ENCODE measurements at regions not wholly inside any gene's neighbourhood (a gene's known extent, or its start where the extent isn't known, plus 50 kb on each side); places are given as distances from the start of the nearest gene placed in this dataset.

DNA sequence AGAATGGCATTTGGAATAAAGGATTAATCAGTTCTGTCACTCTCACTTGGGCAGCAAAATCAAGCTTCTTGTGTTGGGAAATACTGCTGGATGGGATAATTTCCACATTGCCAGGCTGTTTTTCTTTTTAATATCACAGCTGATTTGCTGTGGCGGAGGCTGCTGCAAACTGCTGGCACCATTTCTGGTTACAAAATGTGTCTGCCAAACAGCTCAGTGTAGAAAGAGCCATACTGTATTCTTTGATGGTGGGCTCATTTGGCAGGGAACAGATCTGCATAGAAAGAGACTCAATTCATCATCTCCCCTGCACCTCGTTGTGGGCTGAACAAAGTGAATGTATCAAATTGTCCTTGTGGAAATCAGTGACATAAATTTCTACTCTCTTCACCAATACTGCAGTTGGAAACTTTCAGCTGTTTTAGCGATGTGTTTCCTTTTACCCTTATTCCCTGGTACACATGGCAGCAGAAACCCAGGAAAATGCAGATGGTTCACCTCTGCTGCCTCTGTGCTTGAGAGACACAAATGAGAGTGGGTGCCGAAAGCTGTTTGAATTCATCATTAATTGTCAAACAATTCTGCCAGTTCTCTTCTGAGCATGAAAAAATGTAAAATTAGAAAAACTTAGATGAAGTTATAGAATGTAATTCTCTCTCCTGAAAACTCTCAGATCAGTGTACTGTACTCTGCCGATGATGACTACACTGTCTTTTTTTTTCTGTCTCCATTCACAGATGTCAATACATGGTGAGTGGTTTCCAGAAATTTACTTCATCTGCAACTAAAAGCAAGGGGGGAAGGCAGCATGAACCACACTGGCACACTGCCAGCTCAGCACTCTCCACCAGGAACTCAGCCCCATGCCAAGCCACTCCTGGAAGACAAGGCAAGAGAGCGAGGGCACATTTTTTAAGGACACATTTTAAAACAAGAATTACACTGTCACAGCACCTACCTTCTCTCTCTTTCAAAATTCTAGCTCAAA, 75.0 kb downstream of the HMHB1 start:
- H3K36me3 ChIP-seq (ENCODE audit: control insufficient read depth in 2 of 2, insufficient read depth in 2 of 2, low read length in 1 of 2): no peaks in the 10 kb centered on the region
- RAD21 ChIA-PET (ENCODE audit: unreplicated experiment): interaction anchor here (0.6 kb wide), 1 partner anchor 312 kb away, joined by 3 read pairs; no protein-coding TSS in a partner anchor
- H3K4me2 ChIP-seq (ENCODE audit: control insufficient read depth, insufficient read depth): no peak overlapping the region
- no TSS peak for BruUV-seq (replicated peaks)
- H3K27me3 ChIP-seq (replicated peaks in 1 of 2; ENCODE audit: control insufficient read depth in 2 of 2, insufficient read depth in 2 of 2, low read length in 1 of 2): no peaks in the 10 kb centered on the region
- no peak overlapping the region for H3K4me3 ChIP-seq
- ATAC-seq: no peak
- no peaks in the 10 kb centered on the region for H3K4me1 ChIP-seq (ENCODE audit: control insufficient read depth, insufficient read depth, low read length)
- intact Hi-C loops (cut with micrococcal nuclease; ENCODE audit: unreplicated experiment): no loop called here
- 47% methylated on average over 6 of the region's 6 CpGs for WGBS (ENCODE audit: insufficient coverage, insufficient replicate concordance, low lambda C conversion rate, missing lambda C conversion rate)
- POLR2A ChIA-PET: no interaction called here
- CTCF ChIA-PET: no interaction called here
- H2AFZ ChIP-seq (ENCODE audit: control insufficient read depth, low read depth, low read length): no peak overlapping the region
- in situ Hi-C loops (cut with MboI): no loop called here
- no peak for DNase-seq (ENCODE audit: low read depth, low spot score)
- no peaks in the 10 kb centered on the region for H3K79me2 ChIP-seq (ENCODE audit: control insufficient read depth, insufficient read depth, low read length)
- FAIRE-seq: no peak
- no peak for TF ChIP-seq DPF2 (IDR thresholded peaks at IDR 0.05)
- TF ChIP-seq, protein P1, sequence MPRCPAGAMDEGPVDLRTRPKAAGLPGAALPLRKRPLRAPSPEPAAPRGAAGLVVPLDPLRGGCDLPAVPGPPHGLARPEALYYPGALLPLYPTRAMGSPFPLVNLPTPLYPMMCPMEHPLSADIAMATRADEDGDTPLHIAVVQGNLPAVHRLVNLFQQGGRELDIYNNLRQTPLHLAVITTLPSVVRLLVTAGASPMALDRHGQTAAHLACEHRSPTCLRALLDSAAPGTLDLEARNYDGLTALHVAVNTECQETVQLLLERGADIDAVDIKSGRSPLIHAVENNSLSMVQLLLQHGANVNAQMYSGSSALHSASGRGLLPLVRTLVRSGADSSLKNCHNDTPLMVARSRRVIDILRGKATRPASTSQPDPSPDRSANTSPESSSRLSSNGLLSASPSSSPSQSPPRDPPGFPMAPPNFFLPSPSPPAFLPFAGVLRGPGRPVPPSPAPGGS (IDR thresholded peaks at IDR 0.05; ENCODE audit: borderline replicate concordance, insufficient read depth, low read depth, low read length, poor library complexity, severe bottlenecking): no peak
- no peak overlapping the region for H3K9ac ChIP-seq (ENCODE audit: control insufficient read depth, insufficient read depth, low read length)
- H4K20me1 ChIP-seq (ENCODE audit: control insufficient read depth, insufficient read depth): no peaks in the 10 kb centered on the region
- no peak overlapping the region for H3K27ac ChIP-seq (ENCODE audit: control insufficient read depth, insufficient read depth)
- H3K9me3 ChIP-seq (replicated peaks; ENCODE audit: control insufficient read depth, insufficient read depth, low read length): no peaks in the 10 kb centered on the region
- SMC1A ChIA-PET (ENCODE audit: uncharacterized antibody, unreplicated experiment): interaction anchor here (0.6 kb wide), 1 partner anchor 808 kb away, joined by 3 read pairs; no protein-coding TSS in a partner anchor

DNA sequence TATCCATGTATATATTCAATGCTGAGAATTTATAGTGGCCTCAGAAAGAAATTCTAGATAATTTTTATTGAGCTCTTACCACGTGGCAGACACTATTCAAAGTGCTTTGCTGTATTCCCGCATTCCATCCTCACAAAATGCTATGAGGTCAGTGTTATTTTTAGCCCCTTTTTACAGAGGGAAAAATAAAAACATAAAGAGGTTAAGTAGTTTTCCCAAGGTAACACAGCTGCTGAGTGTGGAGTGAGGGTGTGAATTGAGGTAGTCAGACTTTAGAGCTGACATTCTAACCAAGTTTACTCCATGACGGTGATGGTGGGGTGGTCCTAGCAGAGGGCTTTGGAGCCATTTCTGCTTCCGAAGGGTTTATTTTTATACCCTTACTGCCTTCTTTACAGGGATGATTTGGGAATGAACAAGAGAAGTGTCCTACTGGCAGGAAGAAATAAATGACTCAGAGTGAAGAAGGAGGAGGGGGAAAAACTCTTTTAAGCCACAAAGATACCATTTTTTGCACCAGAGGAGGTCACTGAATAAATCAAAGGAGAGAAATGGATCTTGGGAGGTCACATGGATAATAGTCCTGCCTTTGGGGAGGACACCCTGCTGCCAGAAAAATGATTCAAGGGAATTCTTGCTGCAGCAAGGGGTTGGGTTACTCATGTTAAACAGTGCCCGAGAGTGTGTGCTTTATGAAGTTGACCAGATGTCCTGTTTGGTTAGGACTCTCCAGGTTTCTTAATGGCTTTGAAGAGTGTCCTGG, 76.1 kb downstream of the HMHB1 start:
- no peak overlapping the region for H3K27ac ChIP-seq (ENCODE audit: control insufficient read depth, insufficient read depth)
- ChIA-PET SMC1A (ENCODE audit: uncharacterized antibody, unreplicated experiment) (interaction anchor here (0.8 kb wide), 1 partner anchor 17 kb away, joined by 3 read pairs; no protein-coding TSS in a partner anchor), POLR2A (no interaction called here), CTCF (no interaction called here), RAD21 (ENCODE audit: unreplicated experiment) (no interaction called here)
- intact Hi-C loops (cut with micrococcal nuclease; ENCODE audit: unreplicated experiment) (no loop called here), in situ Hi-C loops (cut with MboI) (no loop called here)
- H3K4me1 ChIP-seq (ENCODE audit: control insufficient read depth, insufficient read depth, low read length): no peaks in the 10 kb centered on the region
- no peaks in the 10 kb centered on the region for H3K27me3 ChIP-seq (replicated peaks in 1 of 2; ENCODE audit: control insufficient read depth in 2 of 2, insufficient read depth in 2 of 2, low read length in 1 of 2)
- no peak overlapping the region for H3K4me3 ChIP-seq
- H3K9ac ChIP-seq (ENCODE audit: control insufficient read depth, insufficient read depth, low read length): no peak overlapping the region
- no peaks in the 10 kb centered on the region for H4K20me1 ChIP-seq (ENCODE audit: control insufficient read depth, insufficient read depth)
- no peak for DNase-seq (ENCODE audit: low read depth, low spot score)
- no peaks in the 10 kb centered on the region for H3K79me2 ChIP-seq (ENCODE audit: control insufficient read depth, insufficient read depth, low read length)
- FAIRE-seq: no peak
- ATAC-seq: no peak
- no peaks in the 10 kb centered on the region for H3K36me3 ChIP-seq (ENCODE audit: control insufficient read depth in 2 of 2, insufficient read depth in 2 of 2, low read length in 1 of 2)
- 22% methylated on average over 5 of the region's 5 CpGs for WGBS (ENCODE audit: insufficient coverage, insufficient replicate concordance, low lambda C conversion rate, missing lambda C conversion rate)
- H3K9me3 ChIP-seq (replicated peaks; ENCODE audit: control insufficient read depth, insufficient read depth, low read length): no peaks in the 10 kb centered on the region
- no peak overlapping the region for H3K4me2 ChIP-seq (ENCODE audit: control insufficient read depth, insufficient read depth)
- no TSS peak for BruUV-seq (replicated peaks)
- no peak overlapping the region for H2AFZ ChIP-seq (ENCODE audit: control insufficient read depth, low read depth, low read length)
- TF ChIP-seq WRNIP1 (IDR thresholded peaks at IDR 0.05; ENCODE audit: borderline replicate concordance, low read depth, low read length) (no peak), RCOR1 (conservative IDR thresholded peaks at IDR 0.05; ENCODE audit: low read depth, low read length) (no peak), RAD21 (IDR thresholded peaks at IDR 0.05; ENCODE audit: insufficient read depth, low read depth, low read length) (no peak), TAF1 (IDR thresholded peaks at IDR 0.05; ENCODE audit: borderline replicate concordance, low read depth, low read length) (no peak), KAT2A (conservative IDR thresholded peaks at IDR 0.05; ENCODE audit: control insufficient read depth, low read depth, low read length) (no peak), NBN (IDR thresholded peaks at IDR 0.05) (no peak), STAT3 (IDR thresholded peaks at IDR 0.05; ENCODE audit: low read depth, low read length) (no peak)
- TF ChIP-seq, protein P2, sequence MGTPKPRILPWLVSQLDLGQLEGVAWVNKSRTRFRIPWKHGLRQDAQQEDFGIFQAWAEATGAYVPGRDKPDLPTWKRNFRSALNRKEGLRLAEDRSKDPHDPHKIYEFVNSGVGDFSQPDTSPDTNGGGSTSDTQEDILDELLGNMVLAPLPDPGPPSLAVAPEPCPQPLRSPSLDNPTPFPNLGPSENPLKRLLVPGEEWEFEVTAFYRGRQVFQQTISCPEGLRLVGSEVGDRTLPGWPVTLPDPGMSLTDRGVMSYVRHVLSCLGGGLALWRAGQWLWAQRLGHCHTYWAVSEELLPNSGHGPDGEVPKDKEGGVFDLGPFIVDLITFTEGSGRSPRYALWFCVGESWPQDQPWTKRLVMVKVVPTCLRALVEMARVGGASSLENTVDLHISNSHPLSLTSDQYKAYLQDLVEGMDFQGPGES (IDR thresholded peaks at IDR 0.05): no peak

All from GM12878 (cell line).